Peyer's patch (tissue), 4 donors: ENCODE measurements at regions not wholly inside any gene's neighbourhood (a gene's known extent, or its start where the extent isn't known, plus 50 kb on each side); places are given as distances from the start of the nearest gene placed in this dataset.

ENCODE experiments used
- POLR2A ChIP-seq, 2 donors: fragments of 450-650 bp; IDR thresholded peaks; one replicate each; pipeline ENCODE4 v1.5.1; 2017; ENCODE audit warnings: antibody characterized with exemption in 2 of 2, mild to moderate bottlenecking in 2 of 2, moderate library complexity in 2 of 2
- TF ChIP-seq, protein P1 (sequence below), 6 experiments: fragments of 450-650 bp in 4 of 6; fragments of 200-600 bp in 2 of 6; sonication (generic) in 1 of 6; IDR thresholded peaks; one replicate each; pipeline ENCODE4 v1.5.1; 2017 to 2019; ENCODE audit warnings: antibody characterized with exemption in 6 of 6, mild to moderate bottlenecking in 3 of 6, moderate library complexity in 1 of 6

GRCh38 chr12:87117526-87117925 is 861.3 kb upstream of the MGAT4C start:
- TF ChIP-seq, protein P1, sequence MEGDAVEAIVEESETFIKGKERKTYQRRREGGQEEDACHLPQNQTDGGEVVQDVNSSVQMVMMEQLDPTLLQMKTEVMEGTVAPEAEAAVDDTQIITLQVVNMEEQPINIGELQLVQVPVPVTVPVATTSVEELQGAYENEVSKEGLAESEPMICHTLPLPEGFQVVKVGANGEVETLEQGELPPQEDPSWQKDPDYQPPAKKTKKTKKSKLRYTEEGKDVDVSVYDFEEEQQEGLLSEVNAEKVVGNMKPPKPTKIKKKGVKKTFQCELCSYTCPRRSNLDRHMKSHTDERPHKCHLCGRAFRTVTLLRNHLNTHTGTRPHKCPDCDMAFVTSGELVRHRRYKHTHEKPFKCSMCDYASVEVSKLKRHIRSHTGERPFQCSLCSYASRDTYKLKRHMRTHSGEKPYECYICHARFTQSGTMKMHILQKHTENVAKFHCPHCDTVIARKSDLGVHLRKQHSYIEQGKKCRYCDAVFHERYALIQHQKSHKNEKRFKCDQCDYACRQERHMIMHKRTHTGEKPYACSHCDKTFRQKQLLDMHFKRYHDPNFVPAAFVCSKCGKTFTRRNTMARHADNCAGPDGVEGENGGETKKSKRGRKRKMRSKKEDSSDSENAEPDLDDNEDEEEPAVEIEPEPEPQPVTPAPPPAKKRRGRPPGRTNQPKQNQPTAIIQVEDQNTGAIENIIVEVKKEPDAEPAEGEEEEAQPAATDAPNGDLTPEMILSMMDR (IDR thresholded peaks at IDR 0.05): no peak
- TF ChIP-seq POLR2A (IDR thresholded peaks at IDR 0.05): no peak
